Activated T-cell treated with anti-CD3 and anti-CD28 coated beads for 24 hours (primary cell): ENCODE measurements at regions not wholly inside any gene's neighbourhood (a gene's known extent, or its start where the extent isn't known, plus 50 kb on each side); places are given as distances from the start of the nearest gene placed in this dataset.
"Not testable (repeated sequence)": the region's sequence is repeated elsewhere in the genome, so short reads cannot be mapped to it uniquely, and the experiment has no call there.

Experiments
- DNase-seq: peaks from one replicate; pipeline ENCODE4 v3.0.0-alpha.2; 2020; ENCODE audit warnings: low read depth

GRCh38 chr4:124053872-124054538, 657.4 kb downstream of the SPRY1 start:
- DNase-seq: no peak

GRCh38 chr4:124055336-124055735, 657.2 kb downstream of the ANKRD50 start:
- DNase-seq: no peak

- no peak for DNase-seq
Measured at GRCh38 chr4:124055896-124056295, 656.6 kb downstream of the ANKRD50 start.

- DNase-seq: no peak
Measured at GRCh38 chr4:124060261-124060918, 652.1 kb downstream of the ANKRD50 start.

- no peak for DNase-seq
Measured at GRCh38 chr4:124061413-124061812, 651.1 kb downstream of the ANKRD50 start.

- DNase-seq: no peak
Measured at GRCh38 chr4:124065422-124065821, 647.1 kb downstream of the ANKRD50 start.

- no peak for DNase-seq
Measured at GRCh38 chr4:124065936-124066335, 646.6 kb downstream of the ANKRD50 start.

GRCh38 chr4:124066595-124066994, 645.9 kb downstream of the ANKRD50 start:
- no peak for DNase-seq

- no peak for DNase-seq
Measured at GRCh38 chr4:124067046-124067445, 645.5 kb downstream of the ANKRD50 start.

- DNase-seq: no peak
Measured at GRCh38 chr4:124070688-124071484, 641.6 kb downstream of the ANKRD50 start.

- not testable (repeated sequence) for DNase-seq
Measured at GRCh38 chr4:124075276-124075675, 637.3 kb downstream of the ANKRD50 start.

- no peak for DNase-seq
Measured at GRCh38 chr4:124079174-124079780, 633.3 kb downstream of the ANKRD50 start.

GRCh38 chr4:124083711-124084110, 628.8 kb downstream of the ANKRD50 start:
- no peak for DNase-seq

- DNase-seq: no peak
Measured at GRCh38 chr4:124085561-124086180, 626.9 kb downstream of the ANKRD50 start.

GRCh38 chr4:124090021-124090420, 622.5 kb downstream of the ANKRD50 start:
- DNase-seq: no peak

- no peak for DNase-seq
Measured at GRCh38 chr4:124092101-124092500, 620.4 kb downstream of the ANKRD50 start.

- no peak for DNase-seq
Measured at GRCh38 chr4:124092541-124092984, 620.0 kb downstream of the ANKRD50 start.

GRCh38 chr4:124095621-124096020, 616.9 kb downstream of the ANKRD50 start:
- DNase-seq: no peak

- no peak for DNase-seq
Measured at GRCh38 chr4:124096290-124096689, 616.2 kb downstream of the ANKRD50 start.

GRCh38 chr4:124097447-124097846, 615.1 kb downstream of the ANKRD50 start:
- no peak for DNase-seq

- no peak for DNase-seq
Measured at GRCh38 chr4:124104101-124104500, 608.4 kb downstream of the ANKRD50 start.

- no peak for DNase-seq
Measured at GRCh38 chr4:124104628-124105027, 607.9 kb downstream of the ANKRD50 start.
